ENCODE measurements at regions not wholly inside any gene's neighbourhood (a gene's known extent, or its start where the extent isn't known, plus 50 kb on each side); places are given as distances from the start of the nearest gene placed in this dataset.

DNA sequence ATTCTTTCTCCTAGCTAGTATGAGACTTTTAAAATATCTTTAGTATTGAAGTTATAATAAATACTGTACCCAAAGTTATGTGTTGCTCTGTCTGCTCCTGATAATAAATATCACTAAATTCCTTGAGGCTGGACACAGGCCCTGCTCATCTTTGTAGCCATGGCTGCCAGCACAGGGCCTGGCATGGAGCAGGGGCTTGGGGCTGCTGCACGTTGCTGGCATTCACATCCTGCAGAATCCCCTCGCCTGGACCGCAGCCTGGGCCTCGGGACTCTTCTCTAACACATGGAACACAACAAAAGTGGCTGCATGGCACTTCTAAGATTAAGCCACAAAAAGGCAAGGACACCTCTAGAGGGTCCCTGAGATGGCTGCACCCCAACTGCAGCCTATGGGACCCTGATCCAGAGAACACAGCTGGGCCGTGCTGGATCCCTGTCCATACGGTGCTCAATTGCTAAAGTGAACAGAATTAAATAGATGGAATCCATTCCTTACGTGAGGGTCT is 477.5 kb upstream of the MYT1L start:
- no peak overlapping the region for H3K27ac Mint-ChIP-seq (ENCODE audit: unreplicated experiment)
- no peaks in the 10 kb centered on the region for H3K27me3 Mint-ChIP-seq (ENCODE audit: unreplicated experiment)
- H3K4me1 Mint-ChIP-seq (ENCODE audit: unreplicated experiment) = no peaks in the 10 kb centered on the region
- no peak for TF ChIP-seq CTCF (IDR thresholded peaks at IDR 0.05; ENCODE audit: unreplicated experiment)
- H3K9me3 Mint-ChIP-seq (ENCODE audit: unreplicated experiment) = no peaks in the 10 kb centered on the region
- no peaks in the 10 kb centered on the region for H3K36me3 Mint-ChIP-seq (ENCODE audit: low read depth, unreplicated experiment)
- DNase-seq (ENCODE audit: low spot score) = no peak
- no peak overlapping the region for H3K4me3 Mint-ChIP-seq (ENCODE audit: unreplicated experiment)

GRCh38 chr2:2806711-2807110 is 475.6 kb upstream of the MYT1L start:
- Mint-ChIP-seq H3K4me3 (ENCODE audit: unreplicated experiment) (no peak overlapping the region), H3K27ac (ENCODE audit: unreplicated experiment) (no peak overlapping the region), H3K27me3 (ENCODE audit: unreplicated experiment) (no peaks in the 10 kb centered on the region), H3K4me1 (ENCODE audit: unreplicated experiment) (no peaks in the 10 kb centered on the region), H3K9me3 (ENCODE audit: unreplicated experiment) (no peaks in the 10 kb centered on the region), H3K36me3 (ENCODE audit: low read depth, unreplicated experiment) (no peaks in the 10 kb centered on the region)
- no peak for TF ChIP-seq CTCF (IDR thresholded peaks at IDR 0.05; ENCODE audit: unreplicated experiment)
- DNase-seq (ENCODE audit: low spot score) = no peak

DNA sequence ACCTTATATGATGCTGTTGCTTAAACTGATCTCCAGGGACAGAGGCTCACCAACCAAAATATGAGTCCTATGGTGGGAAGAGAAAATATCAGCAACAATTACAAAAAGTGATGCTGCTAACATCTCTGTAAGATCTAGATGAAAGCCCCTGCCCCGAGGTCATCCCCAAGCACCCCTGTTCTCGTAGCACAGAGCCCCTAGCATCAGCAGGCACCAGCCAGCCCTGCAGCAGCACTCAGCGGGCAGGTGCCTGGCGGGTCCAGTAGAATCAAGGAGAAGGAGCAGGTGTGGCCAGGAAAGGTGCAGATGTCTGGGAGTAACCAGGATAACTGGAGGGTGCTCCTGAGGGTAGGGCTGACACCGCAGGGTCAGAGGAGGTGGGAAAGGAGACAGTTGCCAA is 474.2 kb upstream of the MYT1L start:
- no peaks in the 10 kb centered on the region for H3K36me3 Mint-ChIP-seq (ENCODE audit: low read depth, unreplicated experiment)
- H3K4me1 Mint-ChIP-seq (ENCODE audit: unreplicated experiment) = no peaks in the 10 kb centered on the region
- H3K9me3 Mint-ChIP-seq (ENCODE audit: unreplicated experiment) = peaks cover 4% of the 10 kb centered on the region
- H3K4me3 Mint-ChIP-seq (ENCODE audit: unreplicated experiment) = no peak overlapping the region
- DNase-seq (ENCODE audit: low spot score) = no peak
- no peak for TF ChIP-seq CTCF (IDR thresholded peaks at IDR 0.05; ENCODE audit: unreplicated experiment)
- no peak overlapping the region for H3K27ac Mint-ChIP-seq (ENCODE audit: unreplicated experiment)
- H3K27me3 Mint-ChIP-seq (ENCODE audit: unreplicated experiment) = no peaks in the 10 kb centered on the region

DNA sequence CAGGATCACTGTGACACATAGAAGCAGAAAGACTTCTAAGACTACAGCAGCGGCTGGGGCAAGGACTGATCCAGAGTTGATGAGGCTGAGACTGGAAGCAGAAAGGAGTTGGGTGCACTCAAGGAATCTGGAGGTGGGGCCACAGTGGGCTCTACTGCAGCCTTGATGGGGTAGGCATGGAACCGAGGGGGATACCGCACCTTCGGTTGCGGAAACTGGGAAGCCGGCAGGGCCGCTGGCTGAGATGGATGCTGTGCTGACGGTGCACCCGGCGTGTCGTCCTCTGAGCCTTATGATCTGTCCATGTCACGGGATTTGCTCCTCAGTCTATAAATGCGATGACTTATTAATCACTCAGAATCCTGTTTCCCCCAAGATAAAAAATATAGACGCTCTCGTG is 473.5 kb upstream of the MYT1L start:
- no peak for TF ChIP-seq CTCF (IDR thresholded peaks at IDR 0.05; ENCODE audit: unreplicated experiment)
- Mint-ChIP-seq H3K9me3 (ENCODE audit: unreplicated experiment) (peaks cover 4% of the 10 kb centered on the region), H3K27me3 (ENCODE audit: unreplicated experiment) (no peaks in the 10 kb centered on the region), H3K4me3 (ENCODE audit: unreplicated experiment) (no peak overlapping the region), H3K4me1 (ENCODE audit: unreplicated experiment) (no peaks in the 10 kb centered on the region), H3K27ac (ENCODE audit: unreplicated experiment) (no peak overlapping the region), H3K36me3 (ENCODE audit: low read depth, unreplicated experiment) (no peaks in the 10 kb centered on the region)
- DNase-seq (ENCODE audit: low spot score) = no peak

DNA sequence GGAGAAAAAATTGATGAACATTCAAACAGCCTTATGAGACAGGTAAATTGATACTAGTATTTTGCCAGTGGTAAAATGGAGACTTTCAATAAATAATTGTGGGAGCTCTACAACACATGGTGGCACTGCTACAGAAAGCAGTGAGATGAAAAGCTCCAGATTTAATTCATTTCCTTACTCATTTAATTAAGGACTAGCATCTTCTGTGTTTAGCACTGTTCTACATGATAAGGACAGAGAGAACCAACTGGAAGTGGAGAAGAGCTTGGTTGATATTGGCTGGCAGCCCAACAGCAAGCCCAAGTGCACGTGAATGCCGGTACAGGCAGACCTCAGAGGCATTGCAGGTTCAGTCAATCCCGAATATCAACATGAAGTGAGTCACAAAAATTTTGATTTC is 470.4 kb upstream of the MYT1L start:
- Mint-ChIP-seq H3K9me3 (ENCODE audit: unreplicated experiment) (peaks cover 4% of the 10 kb centered on the region), H3K27ac (ENCODE audit: unreplicated experiment) (no peak overlapping the region), H3K36me3 (ENCODE audit: low read depth, unreplicated experiment) (no peaks in the 10 kb centered on the region), H3K4me3 (ENCODE audit: unreplicated experiment) (no peak overlapping the region), H3K27me3 (ENCODE audit: unreplicated experiment) (no peaks in the 10 kb centered on the region), H3K4me1 (ENCODE audit: unreplicated experiment) (no peaks in the 10 kb centered on the region)
- no peak for TF ChIP-seq CTCF (IDR thresholded peaks at IDR 0.05; ENCODE audit: unreplicated experiment)
- DNase-seq (ENCODE audit: low spot score) = no peak

Data from endothelial cell (in vitro differentiated cells).